GOT3 (cell line): ENCODE measurements at regions not wholly inside any gene's neighbourhood (a gene's known extent, or its start where the extent isn't known, plus 50 kb on each side); places are given as distances from the start of the nearest gene placed in this dataset.
"Not testable (repeated sequence)": the region's sequence is repeated elsewhere in the genome, so short reads cannot be mapped to it uniquely, and the experiment has no call there.

ENCODE experiments used
- DNase-seq: peaks from one replicate; lab custom pipeline; 2025; ENCODE audit warnings: mixed read lengths; lab: John Stamatoyannopoulos, UW

GRCh38 chr10:8128511-8128910 is 74.0 kb downstream of the GATA3 start:
- DNase-seq: no peak

DNA sequence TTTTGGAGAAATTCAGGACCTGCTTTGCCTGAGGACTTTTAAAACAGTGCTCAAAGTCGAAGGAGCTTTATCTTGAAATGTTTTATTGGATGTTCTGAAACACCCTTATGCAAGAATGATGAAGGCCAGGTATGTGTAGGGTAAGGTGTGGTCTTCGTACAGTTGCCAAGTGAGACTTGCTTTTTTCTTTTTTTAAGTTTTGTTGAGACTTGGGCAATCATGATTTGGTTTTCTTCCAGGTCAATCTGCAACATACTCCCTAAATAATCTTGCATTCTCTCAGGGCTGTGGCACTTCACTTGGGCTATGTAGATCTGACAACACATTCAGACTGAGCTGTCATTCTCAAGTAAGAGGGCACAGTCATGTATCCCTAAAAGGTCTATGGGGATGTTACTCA is 75.0 kb downstream of the GATA3 start:
- DNase-seq: no peak

GRCh38 chr10:8130973-8131911 is 76.8 kb downstream of the GATA3 start:
- no peak for DNase-seq

DNA sequence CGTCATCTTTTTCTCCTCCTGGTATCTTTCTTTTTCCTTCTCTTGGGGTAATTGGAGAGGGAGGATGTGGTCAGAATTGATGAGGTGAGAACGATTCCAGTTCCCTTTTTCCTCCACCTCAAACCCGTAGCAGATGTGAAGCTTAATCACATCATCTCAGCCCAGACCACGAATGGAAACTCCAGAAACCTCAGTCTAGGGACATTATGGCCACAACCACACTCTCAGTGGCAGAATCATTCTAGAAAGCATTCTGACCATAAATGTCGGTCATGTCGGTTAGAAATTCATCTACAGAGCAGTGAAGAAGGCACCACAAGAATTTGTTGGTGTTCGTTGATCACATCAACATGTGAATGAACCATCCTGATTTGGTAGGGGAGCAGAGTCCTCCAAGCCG is 78.7 kb downstream of the GATA3 start:
- DNase-seq: no peak

DNA sequence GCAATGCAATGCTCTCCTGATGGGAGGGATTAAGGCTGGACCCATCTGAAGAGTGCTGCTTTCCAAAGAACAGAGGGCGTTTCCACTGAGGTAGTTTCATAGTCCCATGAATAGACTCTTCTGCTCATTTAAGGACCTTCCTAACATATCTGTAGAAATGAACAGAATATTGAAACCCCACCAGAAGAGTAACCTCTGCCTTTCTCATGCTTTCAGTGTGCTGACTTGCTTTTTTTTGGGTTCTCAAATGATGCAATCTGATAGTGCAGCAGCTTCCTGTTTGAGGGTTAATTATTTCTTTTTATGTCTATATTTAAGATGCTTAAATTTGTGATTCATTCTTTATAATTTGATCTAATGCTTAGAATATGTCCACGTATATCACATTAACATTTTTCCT is 82.2 kb downstream of the GATA3 start:
- DNase-seq: no peak

- no peak for DNase-seq
These were observed 82.8 kb downstream of the GATA3 start for GRCh38 chr10:8137272-8137681.

- DNase-seq: no peak
These were observed 83.2 kb downstream of the GATA3 start for GRCh38 chr10:8137726-8138125.

- no peak for DNase-seq
These were observed 84.0 kb downstream of the GATA3 start for GRCh38 chr10:8138471-8138870.

DNA sequence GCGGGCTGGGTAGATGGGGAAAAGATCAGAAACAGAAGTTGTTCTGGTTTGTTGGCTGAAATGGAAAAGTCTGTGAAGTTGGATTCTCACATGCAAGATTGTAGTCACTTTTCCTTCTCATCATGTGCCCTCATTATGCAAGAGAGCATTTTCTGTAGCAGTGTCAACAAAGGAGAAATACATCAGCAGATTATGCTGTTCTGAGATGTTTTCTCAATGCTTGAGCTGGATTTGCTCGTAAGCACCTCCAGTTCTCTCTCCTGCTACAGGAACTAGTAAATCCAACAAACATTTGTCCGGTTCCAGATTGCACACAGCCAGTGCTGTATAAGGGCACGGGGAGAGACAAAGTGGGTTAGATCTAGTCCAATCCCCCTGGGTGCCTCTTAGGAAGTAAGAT is 90.0 kb downstream of the GATA3 start:
- DNase-seq: no peak

GRCh38 chr10:8146650-8147049 is 92.2 kb downstream of the GATA3 start:
- no peak for DNase-seq

- DNase-seq: no peak
These were observed 95.5 kb downstream of the GATA3 start for GRCh38 chr10:8149991-8150390.

DNA sequence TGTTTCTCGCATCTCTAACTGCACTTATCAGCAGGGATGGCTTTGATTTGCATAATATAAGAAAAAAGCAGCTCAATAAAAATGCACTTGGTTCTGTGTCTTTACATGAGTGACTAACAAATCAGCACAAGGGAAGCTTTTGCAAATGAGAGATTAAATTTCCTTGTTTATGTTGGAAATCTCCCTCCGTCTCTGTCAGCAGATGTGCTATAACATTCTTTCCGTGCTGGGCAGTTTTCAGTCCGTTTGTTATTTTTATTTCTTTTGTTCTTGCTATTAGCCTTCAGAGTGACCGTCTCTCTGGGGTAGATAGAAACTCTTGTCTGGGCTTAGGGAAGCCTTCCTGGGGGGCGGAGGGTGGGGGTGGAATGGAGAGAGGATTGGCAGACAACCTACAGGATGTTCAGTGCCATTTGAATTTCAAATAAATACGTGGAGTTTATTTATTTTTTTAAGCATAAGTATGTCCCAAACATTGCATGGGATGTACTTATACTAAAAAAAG is 96.0 kb downstream of the GATA3 start:
- no peak for DNase-seq

DNA sequence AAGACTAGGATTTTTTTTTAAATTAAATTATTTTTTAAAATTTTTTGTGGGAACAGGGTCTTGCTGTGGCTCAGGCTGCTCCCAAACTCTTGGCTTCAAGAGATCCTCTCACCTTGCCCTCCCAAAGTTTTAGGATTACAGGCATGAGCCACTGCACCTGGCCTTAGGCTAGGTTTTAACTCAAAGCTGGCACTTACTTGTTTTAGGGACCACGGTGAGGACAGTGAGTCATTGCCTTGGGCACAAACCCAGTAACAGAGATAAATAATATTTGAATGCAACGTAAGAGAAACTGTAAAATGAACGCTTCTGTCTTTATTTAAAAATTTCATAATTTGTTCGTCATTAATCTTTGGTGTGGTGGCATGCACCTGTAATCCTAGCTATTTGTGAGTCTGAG is 96.6 kb downstream of the GATA3 start:
- DNase-seq: no peak

DNA sequence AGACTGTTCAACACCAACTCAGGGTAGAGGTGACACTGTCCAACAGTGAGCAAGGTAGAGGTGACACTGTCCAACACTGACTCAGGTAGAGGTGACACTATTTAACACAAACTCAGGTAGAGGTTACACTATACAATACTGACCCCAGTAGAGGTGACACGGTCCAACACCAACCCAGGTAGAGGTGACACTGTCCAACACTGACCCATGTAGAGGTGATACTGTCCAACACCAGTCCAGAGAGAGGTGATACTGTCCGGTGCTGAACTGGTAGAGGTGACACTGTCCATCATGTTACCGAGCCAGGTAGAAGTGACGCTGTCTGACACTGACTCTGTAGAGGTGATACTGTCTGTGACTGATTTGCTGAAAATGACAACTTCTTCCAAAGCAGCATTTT is 102.4 kb downstream of the GATA3 start:
- no peak for DNase-seq

GRCh38 chr10:8158193-8159071 is 103.9 kb downstream of the GATA3 start:
- DNase-seq: no peak

DNA sequence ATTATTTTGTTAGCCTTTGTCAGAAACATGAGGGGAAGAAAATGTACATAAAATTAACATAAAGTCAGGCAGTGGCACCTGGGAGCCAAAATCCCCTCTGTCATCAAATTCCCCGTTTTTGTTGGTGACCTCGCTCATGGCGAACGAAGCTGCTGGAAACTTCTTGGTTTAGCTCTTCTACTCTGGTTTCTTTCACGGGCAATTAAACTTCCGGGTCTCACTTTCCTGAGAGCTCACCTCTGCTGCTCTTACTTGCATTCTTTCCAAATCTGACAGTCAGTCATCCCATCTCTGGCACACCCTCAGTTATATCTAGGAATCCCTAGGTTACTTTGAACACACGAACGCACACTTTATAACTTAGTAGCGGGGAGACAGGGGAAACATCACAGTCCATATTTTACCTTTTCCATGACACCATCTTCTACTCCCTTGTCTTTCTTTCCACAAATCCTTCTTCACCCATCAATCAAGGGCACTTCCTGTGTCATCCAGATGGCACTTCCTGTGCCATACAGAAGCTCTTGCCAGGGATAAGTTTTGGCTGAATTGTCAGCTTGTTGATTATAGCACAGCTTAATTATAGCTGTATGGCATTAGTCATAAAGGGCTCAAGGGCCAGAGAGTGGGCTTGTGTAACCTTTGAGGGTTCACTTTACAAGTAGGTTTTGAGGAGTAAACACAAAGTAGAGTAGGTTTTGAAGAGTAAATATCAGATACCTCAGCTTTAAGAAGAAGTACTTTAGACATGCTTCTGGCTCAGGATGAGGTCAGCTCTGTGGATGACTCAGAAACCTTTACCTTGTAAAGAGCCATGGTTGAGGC is 105.1 kb downstream of the GATA3 start:
- no peak for DNase-seq

GRCh38 chr10:8163824-8164223 is 109.3 kb downstream of the GATA3 start:
- DNase-seq: no peak

- not testable (repeated sequence) for DNase-seq
These were observed 110.2 kb downstream of the GATA3 start for GRCh38 chr10:8164640-8165039.

- DNase-seq: no peak
These were observed 114.3 kb downstream of the GATA3 start for GRCh38 chr10:8168836-8169235.

- no peak for DNase-seq
These were observed 116.5 kb downstream of the GATA3 start for GRCh38 chr10:8171008-8171407.

DNA sequence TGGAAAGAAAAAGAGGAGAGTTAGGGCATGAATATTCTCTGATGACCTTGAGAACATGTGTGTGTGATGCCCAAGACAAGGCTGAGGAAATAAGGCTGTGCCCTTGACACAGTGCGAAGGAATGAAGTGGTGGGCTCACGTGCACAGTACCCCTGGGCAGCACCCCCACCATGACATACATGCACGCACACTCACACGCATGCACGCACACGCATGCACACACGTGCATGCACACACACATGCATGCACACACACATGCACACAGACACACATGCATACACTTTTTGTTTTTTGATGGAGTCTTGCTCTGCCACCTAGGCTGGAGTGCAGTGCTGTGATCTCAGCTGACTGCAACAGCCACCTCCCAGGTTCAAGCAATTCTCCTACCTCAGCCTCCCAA is 118.1 kb downstream of the GATA3 start:
- no peak for DNase-seq
